ENCODE measurements at regions not wholly inside any gene's neighbourhood (a gene's known extent, or its start where the extent isn't known, plus 50 kb on each side); places are given as distances from the start of the nearest gene placed in this dataset.

GRCh38 chr2:239778861-239779558 lies 246.1 kb downstream of the NDUFA10 start:
- TF ChIP-seq CTCF (IDR thresholded peaks at IDR 0.05) = no peak
- TF ChIP-seq EZH2 (IDR thresholded peaks at IDR 0.05) = no peak
- no peak for TF ChIP-seq EZH2phosphoT487 (IDR thresholded peaks at IDR 0.05)

Data from neural progenitor cell (in vitro differentiated cells).